Panc1 (cell line): ENCODE measurements at regions not wholly inside any gene's neighbourhood (a gene's known extent, or its start where the extent isn't known, plus 50 kb on each side); places are given as distances from the start of the nearest gene placed in this dataset.

ENCODE experiments used
- ATAC-seq: fragments of 200-7000 bp; cut with Tn5 transposase; 2 replicates; pipeline ENCODE4 v1.9.1; 2020; ENCODE audit warnings: mild to moderate bottlenecking, moderate library complexity
- BruUV-seq: library from RNA; stranded (reverse); fragments of 400-500 nt; replicated peaks from 2 replicates; lab custom pipeline; 2021; lab: Mats Ljungman, UMichigan
- CTCF ChIA-PET: fragments of 300-600 bp; sonication (Branson Sonifier 250); formaldehyde crosslinking; loops from one replicate; lab custom pipeline; 2022; ENCODE audit warnings: antibody characterized with exemption; lab: Charles Lee
- POLR2A ChIA-PET: fragments of 300-600 bp; sonication (Branson Sonifier 250); formaldehyde crosslinking; loops from one replicate; lab custom pipeline; 2022; ENCODE audit warnings: antibody characterized with exemption; lab: Charles Lee
- DNase-seq: peaks from one replicate; pipeline ENCODE4 v3.0.0-alpha.2; 2010; ENCODE audit warnings: low read depth, low spot score
- H3K27ac ChIP-seq: 2 replicates; pipeline ENCODE4 v1.5.1; 2011; ENCODE audit warnings: mild to moderate bottlenecking, low read length, inconsistent platforms
- H3K27me3 ChIP-seq: fragments of 200-500 bp; sonication (Bioruptor generic); 2 replicates; pipeline ENCODE4 v1.6.0; 2014; ENCODE audit warnings: low read length, inconsistent platforms; ENCODE audit not compliant: control insufficient read depth, insufficient read depth
- H3K36me3 ChIP-seq: fragments of 200-500 bp; sonication (Bioruptor generic); 2 replicates; pipeline ENCODE4 v1.5.1; 2014; ENCODE audit warnings: inconsistent platforms, mild to moderate bottlenecking, low read length, moderate library complexity; ENCODE audit not compliant: control insufficient read depth, insufficient read depth
- H3K4me1 ChIP-seq: 2 replicates; pipeline ENCODE4 v1.5.1; 2011; ENCODE audit warnings: inconsistent platforms, mild to moderate bottlenecking, low read length, moderate library complexity; ENCODE audit not compliant: control insufficient read depth, insufficient read depth
- H3K4me3 ChIP-seq, 2 experiments: 2 replicates each; pipeline ENCODE4 v1.5.1; 2011 to 2012; ENCODE audit warnings: low read depth in 2 of 2, low read length in 2 of 2, mild to moderate bottlenecking in 2 of 2, inconsistent platforms in 1 of 2, moderate library complexity in 1 of 2
- H3K9me3 ChIP-seq: fragments of 200-500 bp; sonication (Bioruptor generic); 2 replicates; pipeline ENCODE4 v1.5.1; 2014; ENCODE audit warnings: low read depth, mild to moderate bottlenecking, inconsistent platforms, low read length, moderate library complexity; ENCODE audit not compliant: control insufficient read depth, insufficient read depth
- POLR2AphosphoS5 ChIP-seq: IDR thresholded peaks from 2 replicates; pipeline ENCODE4 v1.6.1; 2012; ENCODE audit warnings: mild to moderate bottlenecking, low read depth, low read length, moderate library complexity
- SIN3A ChIP-seq: IDR thresholded peaks from 2 replicates; pipeline ENCODE4 v1.6.1; 2012; ENCODE audit warnings: low read depth, mild to moderate bottlenecking, low read length, moderate library complexity, borderline replicate concordance; ENCODE audit not compliant: insufficient read depth
- TCF7L2 ChIP-seq: IDR thresholded peaks from 2 replicates; pipeline ENCODE4 v1.6.1; 2011; ENCODE audit warnings: mild to moderate bottlenecking, low read depth, low read length, inconsistent platforms
- in situ Hi-C: cut with HindIII; loops from 2 replicates; pipeline ENCODE4 v1.10.0; 2016; ENCODE audit warnings: low sequenced_read_pairs, low pct_unique_long_range_greater_than_20kb
- intact Hi-C: fragments of 100-400 bp; cut with micrococcal nuclease; formaldehyde crosslinking; loops from one replicate; pipeline ENCODE4 v1.10.0; 2022; ENCODE audit not compliant: unreplicated experiment
- TF ChIP-seq, protein P1 (sequence below): fragments of 450-650 bp; IDR thresholded peaks from 2 replicates; pipeline ENCODE4 v1.5.1; 2017; ENCODE audit warnings: mild to moderate bottlenecking
- TF ChIP-seq, protein P2 (sequence below), 2 experiments: IDR thresholded peaks; 2 replicates each; pipeline ENCODE4 v1.6.1; 2011 to 2012; ENCODE audit warnings: low read depth in 2 of 2, control low read depth in 1 of 2, low read length in 1 of 2, mild to moderate bottlenecking in 1 of 2, moderate library complexity in 1 of 2; ENCODE audit not compliant: insufficient read depth in 1 of 2

DNA sequence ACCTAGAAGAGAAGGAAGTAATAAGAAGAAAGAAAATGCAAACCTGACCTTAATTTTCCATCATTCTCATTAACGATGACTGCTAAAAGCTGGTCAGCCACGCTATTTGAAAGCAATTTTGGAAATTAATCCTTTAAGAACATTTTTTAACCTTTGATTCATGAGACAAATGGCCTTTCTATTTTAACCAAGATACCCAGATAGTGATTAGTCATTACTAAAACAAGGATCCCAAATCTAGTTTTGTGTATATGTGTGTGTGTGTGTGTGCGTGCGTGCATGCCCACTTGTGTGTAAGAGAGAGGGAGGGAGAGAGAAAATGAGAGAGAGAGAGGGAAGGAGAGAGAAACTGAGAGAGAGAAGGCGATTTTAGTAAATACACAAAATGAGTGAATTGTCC, 329.5 kb downstream of the DEPDC1B start:
- no peak for TF ChIP-seq TCF7L2
- no peak for TF ChIP-seq SIN3A
- TF ChIP-seq POLR2AphosphoS5: no peak
- TF ChIP-seq, protein P1, sequence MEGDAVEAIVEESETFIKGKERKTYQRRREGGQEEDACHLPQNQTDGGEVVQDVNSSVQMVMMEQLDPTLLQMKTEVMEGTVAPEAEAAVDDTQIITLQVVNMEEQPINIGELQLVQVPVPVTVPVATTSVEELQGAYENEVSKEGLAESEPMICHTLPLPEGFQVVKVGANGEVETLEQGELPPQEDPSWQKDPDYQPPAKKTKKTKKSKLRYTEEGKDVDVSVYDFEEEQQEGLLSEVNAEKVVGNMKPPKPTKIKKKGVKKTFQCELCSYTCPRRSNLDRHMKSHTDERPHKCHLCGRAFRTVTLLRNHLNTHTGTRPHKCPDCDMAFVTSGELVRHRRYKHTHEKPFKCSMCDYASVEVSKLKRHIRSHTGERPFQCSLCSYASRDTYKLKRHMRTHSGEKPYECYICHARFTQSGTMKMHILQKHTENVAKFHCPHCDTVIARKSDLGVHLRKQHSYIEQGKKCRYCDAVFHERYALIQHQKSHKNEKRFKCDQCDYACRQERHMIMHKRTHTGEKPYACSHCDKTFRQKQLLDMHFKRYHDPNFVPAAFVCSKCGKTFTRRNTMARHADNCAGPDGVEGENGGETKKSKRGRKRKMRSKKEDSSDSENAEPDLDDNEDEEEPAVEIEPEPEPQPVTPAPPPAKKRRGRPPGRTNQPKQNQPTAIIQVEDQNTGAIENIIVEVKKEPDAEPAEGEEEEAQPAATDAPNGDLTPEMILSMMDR: no peak
- TF ChIP-seq, protein P2, sequence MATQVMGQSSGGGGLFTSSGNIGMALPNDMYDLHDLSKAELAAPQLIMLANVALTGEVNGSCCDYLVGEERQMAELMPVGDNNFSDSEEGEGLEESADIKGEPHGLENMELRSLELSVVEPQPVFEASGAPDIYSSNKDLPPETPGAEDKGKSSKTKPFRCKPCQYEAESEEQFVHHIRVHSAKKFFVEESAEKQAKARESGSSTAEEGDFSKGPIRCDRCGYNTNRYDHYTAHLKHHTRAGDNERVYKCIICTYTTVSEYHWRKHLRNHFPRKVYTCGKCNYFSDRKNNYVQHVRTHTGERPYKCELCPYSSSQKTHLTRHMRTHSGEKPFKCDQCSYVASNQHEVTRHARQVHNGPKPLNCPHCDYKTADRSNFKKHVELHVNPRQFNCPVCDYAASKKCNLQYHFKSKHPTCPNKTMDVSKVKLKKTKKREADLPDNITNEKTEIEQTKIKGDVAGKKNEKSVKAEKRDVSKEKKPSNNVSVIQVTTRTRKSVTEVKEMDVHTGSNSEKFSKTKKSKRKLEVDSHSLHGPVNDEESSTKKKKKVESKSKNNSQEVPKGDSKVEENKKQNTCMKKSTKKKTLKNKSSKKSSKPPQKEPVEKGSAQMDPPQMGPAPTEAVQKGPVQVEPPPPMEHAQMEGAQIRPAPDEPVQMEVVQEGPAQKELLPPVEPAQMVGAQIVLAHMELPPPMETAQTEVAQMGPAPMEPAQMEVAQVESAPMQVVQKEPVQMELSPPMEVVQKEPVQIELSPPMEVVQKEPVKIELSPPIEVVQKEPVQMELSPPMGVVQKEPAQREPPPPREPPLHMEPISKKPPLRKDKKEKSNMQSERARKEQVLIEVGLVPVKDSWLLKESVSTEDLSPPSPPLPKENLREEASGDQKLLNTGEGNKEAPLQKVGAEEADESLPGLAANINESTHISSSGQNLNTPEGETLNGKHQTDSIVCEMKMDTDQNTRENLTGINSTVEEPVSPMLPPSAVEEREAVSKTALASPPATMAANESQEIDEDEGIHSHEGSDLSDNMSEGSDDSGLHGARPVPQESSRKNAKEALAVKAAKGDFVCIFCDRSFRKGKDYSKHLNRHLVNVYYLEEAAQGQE (IDR thresholded peaks at IDR 0.05; ENCODE audit: insufficient read depth in 1 of 2, low read depth in 2 of 2, low read length in 1 of 2): no peak
- H3K27me3 ChIP-seq: no peaks in the 10 kb centered on the region
- no peaks in the 10 kb centered on the region for H3K4me1 ChIP-seq
- no peak for DNase-seq
- ChIA-PET CTCF (no interaction called here), POLR2A (no interaction called here)
- BruUV-seq: no TSS peak
- H3K36me3 ChIP-seq: no peaks in the 10 kb centered on the region
- no peak overlapping the region for H3K4me3 ChIP-seq
- intact Hi-C loops (no loop called here), in situ Hi-C loops (no loop called here)
- H3K9me3 ChIP-seq: no peaks in the 10 kb centered on the region
- ATAC-seq: no peak
- no peak overlapping the region for H3K27ac ChIP-seq

DNA sequence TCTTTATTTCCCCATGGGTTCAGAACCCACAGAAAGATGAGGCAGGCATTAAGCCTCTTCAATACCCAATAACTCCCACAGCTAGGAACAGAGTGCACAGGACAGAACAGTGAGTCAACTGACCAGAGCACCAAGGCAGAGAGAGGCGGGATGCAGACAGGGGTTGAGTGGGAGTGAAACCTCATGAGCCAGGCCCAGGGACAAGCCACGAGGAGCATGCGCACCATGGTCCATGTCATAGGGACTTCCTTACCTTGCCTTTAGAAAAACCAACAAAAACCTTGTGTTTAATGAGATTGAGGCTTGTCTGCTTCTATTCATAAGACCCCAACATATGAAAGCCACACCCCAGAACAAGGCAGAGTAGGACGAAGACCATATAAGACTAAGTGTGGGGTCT, 330.6 kb downstream of the DEPDC1B start:
- in situ Hi-C loops (no loop called here), intact Hi-C loops (no loop called here)
- TF ChIP-seq POLR2AphosphoS5 (no peak), SIN3A (no peak), TCF7L2 (no peak)
- TF ChIP-seq, protein P2 (IDR thresholded peaks at IDR 0.05; ENCODE audit: insufficient read depth in 1 of 2, low read depth in 2 of 2, low read length in 1 of 2): no peak
- TF ChIP-seq, protein P1: no peak
- POLR2A ChIA-PET: no interaction called here
- ATAC-seq (no peak), DNase-seq (no peak)
- CTCF ChIA-PET: no interaction called here
- no peak overlapping the region for H3K4me3 ChIP-seq
- no peaks in the 10 kb centered on the region for H3K27me3 ChIP-seq
- no peaks in the 10 kb centered on the region for H3K9me3 ChIP-seq
- H3K27ac ChIP-seq: no peak overlapping the region
- no TSS peak for BruUV-seq
- no peaks in the 10 kb centered on the region for H3K4me1 ChIP-seq
- H3K36me3 ChIP-seq: no peaks in the 10 kb centered on the region
